ENCODE measurements at regions not wholly inside any gene's neighbourhood (a gene's known extent, or its start where the extent isn't known, plus 50 kb on each side); places are given as distances from the start of the nearest gene placed in this dataset.

DNA sequence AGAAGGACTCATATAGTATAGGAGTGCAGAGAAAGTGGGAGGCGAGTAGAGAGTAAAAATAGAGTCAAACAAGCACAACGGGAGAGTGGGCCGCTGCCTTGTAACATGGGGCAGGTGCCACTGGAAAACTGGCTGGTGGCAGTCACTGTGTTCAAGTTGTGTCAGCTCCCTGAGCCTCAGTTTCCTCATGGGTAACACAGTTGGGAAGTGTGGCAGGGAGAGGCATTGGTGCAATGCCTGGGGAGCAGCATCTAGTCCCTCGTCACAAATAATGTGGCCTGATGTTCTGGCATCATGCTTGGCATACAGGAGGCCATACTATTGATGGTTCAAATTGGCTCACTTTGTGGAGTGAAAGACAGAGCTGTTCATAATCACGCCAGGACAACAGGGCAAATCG, 78.9 kb upstream of the SPON1 start:
- TF ChIP-seq POLR2AphosphoS5 (IDR thresholded peaks at IDR 0.05) (no peak), POLR2A (IDR thresholded peaks at IDR 0.05) (no peak), CTCF (IDR thresholded peaks at IDR 0.05) (no peak), EP300 (IDR thresholded peaks at IDR 0.05) (no peak)
- WGBS, 2 donors: 88 to 95% methylated on average over 6 of the region's 6 CpGs

GRCh38 chr11:13884158-13884799, 78.2 kb upstream of the SPON1 start:
- Histone ChIP-seq H3K4me1 (peaks cover 0 to 14% (median 0%) of the 10 kb centered on the region in 4 donors), H3K27me3 (no peaks in the 10 kb centered on the region), H3K4me3 (no peak overlapping the region), H3K27ac (no peak overlapping the region), H3K9me3 (no peaks in the 10 kb centered on the region), H3K36me3 (no peaks in the 10 kb centered on the region)
- 82 to 87% methylated on average over 9 of the region's 9 CpGs for WGBS, 2 donors
- no peak for ATAC-seq (ENCODE audit: low FRiP score in 2 of 2)
- DNase-seq: no peak
- TF ChIP-seq POLR2A (IDR thresholded peaks at IDR 0.05) (no peak), CTCF (IDR thresholded peaks at IDR 0.05) (no peak), POLR2AphosphoS5 (IDR thresholded peaks at IDR 0.05) (no peak), EP300 (IDR thresholded peaks at IDR 0.05) (no peak)

More for the DNA sequence above, 78.9 kb upstream of the SPON1 start:
- ATAC-seq (ENCODE audit: low FRiP score in 2 of 2) (no peak), DNase-seq (no peak)
- Histone ChIP-seq H3K27ac (no peak overlapping the region), H3K4me3 (no peak overlapping the region), H3K4me1 (peaks cover 0 to 14% (median 0%) of the 10 kb centered on the region in 4 donors), H3K36me3 (no peaks in the 10 kb centered on the region), H3K9me3 (no peaks in the 10 kb centered on the region), H3K27me3 (no peaks in the 10 kb centered on the region)

DNA sequence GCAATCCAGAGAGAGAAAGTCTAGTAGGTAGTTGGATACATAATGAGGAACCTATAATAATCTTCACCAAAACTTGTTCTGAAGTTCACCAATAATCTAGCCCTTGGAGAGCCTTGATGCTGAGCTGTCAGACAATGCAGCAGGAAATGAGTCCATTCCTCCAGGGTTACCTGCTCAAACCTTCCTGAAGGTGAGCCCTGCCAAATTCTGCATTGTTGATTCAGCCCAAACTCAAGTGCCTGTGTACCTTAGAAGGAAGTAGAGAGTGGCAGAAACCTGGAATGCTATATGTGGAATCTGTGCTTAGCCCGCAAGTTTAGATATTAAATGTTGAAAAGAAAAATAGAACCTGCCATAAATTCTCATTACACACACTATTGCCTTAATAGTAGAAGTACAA, 77.4 kb upstream of the SPON1 start:
- Histone ChIP-seq H3K4me1 (peaks cover 0 to 14% (median 0%) of the 10 kb centered on the region in 4 donors), H3K9me3 (no peaks in the 10 kb centered on the region), H3K4me3 (no peak overlapping the region), H3K36me3 (no peaks in the 10 kb centered on the region), H3K27ac (no peak overlapping the region), H3K27me3 (no peaks in the 10 kb centered on the region)
- DNase-seq (peak in 1 of 2 donors; percentile 57), ATAC-seq (ENCODE audit: low FRiP score in 2 of 2) (peak; percentile 34 to 35)
- WGBS, 2 donors: 67 to 72% methylated on average over 1 of the region's 1 CpG
- TF ChIP-seq EP300 (IDR thresholded peaks at IDR 0.05) (no peak), POLR2AphosphoS5 (IDR thresholded peaks at IDR 0.05) (no peak), POLR2A (IDR thresholded peaks at IDR 0.05) (no peak), CTCF (IDR thresholded peaks at IDR 0.05) (no peak)

DNA sequence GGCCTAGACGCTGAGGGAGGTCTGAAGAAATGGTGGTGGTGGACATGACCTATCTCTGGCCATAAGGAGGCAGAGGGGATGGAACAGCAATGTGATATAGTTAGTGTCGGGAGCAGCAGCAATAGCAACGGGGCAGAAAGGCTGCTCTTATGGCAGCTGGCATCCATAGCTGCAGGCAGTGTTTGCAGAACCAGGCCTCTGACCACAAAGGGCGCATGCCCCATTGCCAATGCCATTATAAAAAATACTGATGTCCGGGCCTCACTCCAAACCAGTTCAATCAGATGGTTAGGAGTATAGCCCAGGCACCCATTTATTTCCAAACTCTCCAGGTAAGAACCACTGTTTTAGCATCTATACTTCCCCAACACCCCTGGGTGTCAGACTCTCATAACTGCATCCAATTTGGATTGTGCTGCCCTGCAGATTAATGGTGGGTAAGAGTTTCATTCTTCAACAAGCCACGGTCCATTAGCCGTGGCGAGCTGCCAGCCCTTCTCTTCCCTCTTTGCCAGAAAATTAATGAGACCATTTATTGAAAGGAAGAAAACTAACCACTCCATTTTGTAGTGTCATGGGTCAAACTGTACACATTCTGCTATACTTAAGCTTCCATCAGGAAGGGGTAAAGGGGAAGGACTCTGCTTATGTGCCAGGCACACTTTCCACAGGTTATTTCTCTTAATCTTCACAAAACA, 72.8 kb upstream of the SPON1 start:
- 63 to 64% methylated on average over 8 of the region's 8 CpGs for WGBS, 2 donors
- Histone ChIP-seq H3K4me1 (peaks cover 0 to 2% (median 0%) of the 10 kb centered on the region in 4 donors), H3K4me3 (no peak overlapping the region), H3K27ac (no peak overlapping the region), H3K36me3 (no peaks in the 10 kb centered on the region), H3K27me3 (no peaks in the 10 kb centered on the region), H3K9me3 (no peaks in the 10 kb centered on the region)
- no peak for TF ChIP-seq EP300 (IDR thresholded peaks at IDR 0.05)
- TF ChIP-seq POLR2A (IDR thresholded peaks at IDR 0.05): no peak
- no peak for TF ChIP-seq CTCF (IDR thresholded peaks at IDR 0.05)
- no peak for TF ChIP-seq POLR2AphosphoS5 (IDR thresholded peaks at IDR 0.05)
- ATAC-seq (ENCODE audit: low FRiP score in 2 of 2): no peak
- no peak for DNase-seq

Measured in upper lobe of left lung (tissue), 6 donors.